ENCODE measurements at regions not wholly inside any gene's neighbourhood (a gene's known extent, or its start where the extent isn't known, plus 50 kb on each side); places are given as distances from the start of the nearest gene placed in this dataset.

DNA sequence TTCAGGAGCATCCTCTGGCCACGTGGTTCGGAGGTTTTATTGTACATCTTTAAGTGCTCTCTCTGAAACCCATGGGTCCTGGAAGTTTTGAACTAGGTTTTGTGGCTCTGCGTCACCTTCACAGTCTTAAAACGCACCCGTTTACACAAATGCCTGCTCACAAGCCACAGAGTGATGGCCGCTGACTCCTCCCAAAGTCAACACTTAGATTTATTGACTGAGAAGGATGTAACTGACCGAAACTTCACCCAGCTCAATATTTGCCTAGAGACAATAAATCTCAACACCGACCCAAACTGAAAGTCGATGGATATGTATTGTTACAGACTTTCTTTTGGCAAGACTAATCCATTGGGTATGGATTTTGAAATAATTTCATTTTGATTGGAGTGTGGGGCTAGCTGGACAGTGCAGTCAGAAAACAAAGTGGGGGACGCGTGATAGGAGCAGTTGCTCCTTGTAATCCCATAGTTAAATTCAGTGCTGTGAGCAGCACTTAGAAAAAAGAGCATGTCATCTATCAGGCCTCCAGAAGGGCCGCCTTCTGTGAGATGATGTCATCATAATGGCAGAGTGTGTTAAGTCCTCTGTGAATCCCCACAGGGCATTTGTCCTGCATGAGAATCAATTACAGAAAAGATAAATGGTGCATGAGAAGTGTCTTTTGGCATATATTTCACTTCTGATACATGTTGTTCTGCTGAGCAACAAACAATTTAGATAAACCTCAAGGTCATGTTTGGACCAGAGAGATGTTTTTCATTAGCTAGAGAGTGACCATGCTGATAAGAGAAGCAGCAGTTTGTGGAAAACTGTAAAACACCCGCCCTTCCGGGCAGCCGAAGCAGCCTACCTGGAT, 183.7 kb downstream of the INO80D start:
- Histone ChIP-seq H3K27me3 (ENCODE audit: control insufficient read depth, insufficient read depth, low read length) (no peaks in the 10 kb centered on the region), H3K9me3 (ENCODE audit: control insufficient read depth, insufficient read depth, low read length) (no peaks in the 10 kb centered on the region), H3K36me3 (ENCODE audit: control insufficient read depth, insufficient read depth, low read length) (no peaks in the 10 kb centered on the region), H3K27ac (ENCODE audit: low read depth, low read length) (no peak overlapping the region), H3K9ac (ENCODE audit: low read depth, low read length) (no peak overlapping the region), H3K4me1 (ENCODE audit: control insufficient read depth, insufficient read depth, low read length) (no peaks in the 10 kb centered on the region), H3K4me3 (ENCODE audit: low read depth, low read length) (no peak overlapping the region)

GRCh38 chr2:205901491-205901890, 184.5 kb downstream of the INO80D start:
- Histone ChIP-seq H3K36me3 (ENCODE audit: control insufficient read depth, insufficient read depth, low read length) (no peaks in the 10 kb centered on the region), H3K4me1 (ENCODE audit: control insufficient read depth, insufficient read depth, low read length) (no peaks in the 10 kb centered on the region), H3K9ac (ENCODE audit: low read depth, low read length) (no peak overlapping the region), H3K27ac (ENCODE audit: low read depth, low read length) (no peak overlapping the region), H3K27me3 (ENCODE audit: control insufficient read depth, insufficient read depth, low read length) (no peaks in the 10 kb centered on the region), H3K4me3 (ENCODE audit: low read depth, low read length) (no peak overlapping the region), H3K9me3 (ENCODE audit: control insufficient read depth, insufficient read depth, low read length) (no peaks in the 10 kb centered on the region)

GRCh38 chr2:205898744-205899143, 187.2 kb downstream of the INO80D start:
- Histone ChIP-seq H3K9me3 (ENCODE audit: control insufficient read depth, insufficient read depth, low read length) (no peaks in the 10 kb centered on the region), H3K4me3 (ENCODE audit: low read depth, low read length) (no peak overlapping the region), H3K27ac (ENCODE audit: low read depth, low read length) (no peak overlapping the region), H3K4me1 (ENCODE audit: control insufficient read depth, insufficient read depth, low read length) (no peaks in the 10 kb centered on the region), H3K9ac (ENCODE audit: low read depth, low read length) (no peak overlapping the region), H3K36me3 (ENCODE audit: control insufficient read depth, insufficient read depth, low read length) (no peaks in the 10 kb centered on the region), H3K27me3 (ENCODE audit: control insufficient read depth, insufficient read depth, low read length) (no peaks in the 10 kb centered on the region)

DNA sequence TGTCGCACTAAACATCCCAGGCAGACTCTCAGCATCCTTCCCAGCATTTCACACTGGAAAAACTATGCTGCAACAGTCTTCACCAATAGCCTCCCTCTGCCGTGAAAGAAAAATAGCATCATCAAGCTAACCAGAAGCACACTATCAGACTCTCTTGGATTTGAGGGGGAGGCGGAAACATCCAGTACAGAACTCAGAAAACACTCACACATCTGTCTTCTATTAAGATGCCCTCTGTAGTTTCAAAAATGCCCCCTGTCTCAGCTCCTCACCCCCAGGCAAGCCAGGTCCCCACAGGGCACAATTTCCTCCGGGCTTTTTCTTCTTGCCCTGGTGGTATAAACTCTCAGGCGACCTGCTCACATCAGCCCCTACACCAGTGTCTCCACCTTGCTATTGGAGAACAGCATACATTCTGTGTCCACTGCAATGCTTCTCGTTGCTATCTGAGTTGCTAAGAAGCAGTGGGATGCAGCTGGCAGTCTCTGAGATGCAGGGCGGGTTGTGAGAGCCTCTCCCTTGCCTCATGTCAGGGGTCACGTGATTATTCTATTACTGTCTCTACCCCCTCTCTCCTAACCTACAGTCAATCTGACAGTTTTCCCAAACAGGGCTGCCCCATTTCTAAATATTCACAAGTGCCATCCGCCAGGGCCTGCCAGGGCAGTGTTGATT, 189.9 kb downstream of the INO80D start:
- Histone ChIP-seq H3K4me1 (ENCODE audit: control insufficient read depth, insufficient read depth, low read length) (no peaks in the 10 kb centered on the region), H3K27ac (ENCODE audit: low read depth, low read length) (no peak overlapping the region), H3K9me3 (ENCODE audit: control insufficient read depth, insufficient read depth, low read length) (no peaks in the 10 kb centered on the region), H3K9ac (ENCODE audit: low read depth, low read length) (no peak overlapping the region), H3K27me3 (ENCODE audit: control insufficient read depth, insufficient read depth, low read length) (no peaks in the 10 kb centered on the region), H3K36me3 (ENCODE audit: control insufficient read depth, insufficient read depth, low read length) (no peaks in the 10 kb centered on the region), H3K4me3 (ENCODE audit: low read depth, low read length) (no peak overlapping the region)

DNA sequence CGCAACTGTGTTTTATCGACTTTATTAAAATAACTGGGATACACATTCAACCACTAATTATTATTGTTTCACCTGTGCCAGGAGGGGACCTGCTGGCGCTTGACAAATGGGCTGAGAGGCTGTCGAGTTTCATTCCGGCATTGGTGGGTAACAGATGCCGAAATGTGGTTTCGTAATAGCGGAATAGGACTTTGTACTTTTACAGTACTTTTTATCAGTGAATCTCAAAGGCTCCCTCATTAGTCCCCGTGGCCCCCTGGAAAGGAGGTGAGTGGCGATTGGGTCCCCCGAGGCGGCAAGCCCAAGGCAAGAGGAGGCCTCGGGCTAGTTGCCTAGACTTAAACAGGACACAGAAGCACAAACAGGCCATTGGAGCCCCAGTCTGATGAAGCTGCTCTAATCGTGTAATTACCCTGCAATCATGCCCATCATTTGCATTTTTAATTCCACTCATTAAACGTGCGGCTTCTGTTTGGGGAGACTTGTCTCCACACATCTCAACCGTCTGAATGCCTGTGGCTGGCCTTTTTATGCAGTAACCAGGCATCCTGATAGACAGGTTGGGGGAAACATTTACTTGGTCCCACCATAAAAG, 193.2 kb downstream of the INO80D start:
- Histone ChIP-seq H3K27me3 (ENCODE audit: control insufficient read depth, insufficient read depth, low read length) (no peaks in the 10 kb centered on the region), H3K4me3 (ENCODE audit: low read depth, low read length) (no peak overlapping the region), H3K27ac (ENCODE audit: low read depth, low read length) (no peak overlapping the region), H3K4me1 (ENCODE audit: control insufficient read depth, insufficient read depth, low read length) (no peaks in the 10 kb centered on the region), H3K9ac (ENCODE audit: low read depth, low read length) (no peak overlapping the region), H3K9me3 (ENCODE audit: control insufficient read depth, insufficient read depth, low read length) (no peaks in the 10 kb centered on the region), H3K36me3 (ENCODE audit: control insufficient read depth, insufficient read depth, low read length) (no peaks in the 10 kb centered on the region)

DNA sequence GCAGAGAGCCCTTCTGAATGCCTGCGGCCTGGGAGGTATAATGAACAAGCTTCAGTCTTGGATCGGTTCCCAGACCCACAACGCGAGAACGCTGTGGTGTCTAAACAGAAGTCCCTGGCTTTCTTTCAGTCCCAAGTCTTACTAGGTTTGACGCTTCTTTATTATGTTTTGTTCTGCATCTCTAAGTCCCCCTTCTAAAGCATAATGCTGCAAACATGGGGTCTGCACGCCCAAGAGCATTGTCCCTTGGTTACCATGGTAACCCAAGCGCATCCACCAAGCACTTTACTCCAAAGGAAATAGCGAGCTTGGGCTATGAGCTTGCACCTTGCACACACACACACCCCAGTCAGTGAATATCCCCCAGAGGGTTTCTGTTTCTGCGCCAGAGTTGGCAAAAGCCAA, 193.7 kb downstream of the INO80D start:
- H3K9ac ChIP-seq (ENCODE audit: low read depth, low read length), result no peak overlapping the region
- H3K4me3 ChIP-seq (ENCODE audit: low read depth, low read length), result no peak overlapping the region
- H3K27ac ChIP-seq (ENCODE audit: low read depth, low read length), result no peak overlapping the region

GRCh38 chr2:205889114-205889513, 196.9 kb downstream of the INO80D start:
- Histone ChIP-seq H3K4me1 (ENCODE audit: control insufficient read depth, insufficient read depth, low read length) (no peaks in the 10 kb centered on the region), H3K27ac (ENCODE audit: low read depth, low read length) (no peak overlapping the region), H3K36me3 (ENCODE audit: control insufficient read depth, insufficient read depth, low read length) (no peaks in the 10 kb centered on the region), H3K9ac (ENCODE audit: low read depth, low read length) (no peak overlapping the region), H3K27me3 (ENCODE audit: control insufficient read depth, insufficient read depth, low read length) (no peaks in the 10 kb centered on the region), H3K9me3 (ENCODE audit: control insufficient read depth, insufficient read depth, low read length) (no peaks in the 10 kb centered on the region), H3K4me3 (ENCODE audit: low read depth, low read length) (no peak overlapping the region)

More for the DNA sequence above, 193.7 kb downstream of the INO80D start:
- H3K27me3 ChIP-seq (ENCODE audit: control insufficient read depth, insufficient read depth, low read length), result no peaks in the 10 kb centered on the region
- no peaks in the 10 kb centered on the region for H3K36me3 ChIP-seq (ENCODE audit: control insufficient read depth, insufficient read depth, low read length)
- no peaks in the 10 kb centered on the region for H3K9me3 ChIP-seq (ENCODE audit: control insufficient read depth, insufficient read depth, low read length)
- H3K4me1 ChIP-seq (ENCODE audit: control insufficient read depth, insufficient read depth, low read length), result no peaks in the 10 kb centered on the region

GRCh38 chr2:205887637-205888036, 198.3 kb downstream of the INO80D start:
- Histone ChIP-seq H3K4me3 (ENCODE audit: low read depth, low read length) (no peak overlapping the region), H3K36me3 (ENCODE audit: control insufficient read depth, insufficient read depth, low read length) (no peaks in the 10 kb centered on the region), H3K4me1 (ENCODE audit: control insufficient read depth, insufficient read depth, low read length) (peaks cover 9% of the 10 kb centered on the region), H3K9me3 (ENCODE audit: control insufficient read depth, insufficient read depth, low read length) (no peaks in the 10 kb centered on the region), H3K9ac (ENCODE audit: low read depth, low read length) (no peak overlapping the region), H3K27ac (ENCODE audit: low read depth, low read length) (no peak overlapping the region), H3K27me3 (ENCODE audit: control insufficient read depth, insufficient read depth, low read length) (no peaks in the 10 kb centered on the region)

- H3K9ac ChIP-seq (ENCODE audit: low read depth, low read length), result no peak overlapping the region
- no peaks in the 10 kb centered on the region for H3K36me3 ChIP-seq (ENCODE audit: control insufficient read depth, insufficient read depth, low read length)
- H3K27me3 ChIP-seq (ENCODE audit: control insufficient read depth, insufficient read depth, low read length), result no peaks in the 10 kb centered on the region
- H3K9me3 ChIP-seq (ENCODE audit: control insufficient read depth, insufficient read depth, low read length), result no peaks in the 10 kb centered on the region
- peaks cover 11% of the 10 kb centered on the region for H3K4me1 ChIP-seq (ENCODE audit: control insufficient read depth, insufficient read depth, low read length)
- no peak overlapping the region for H3K27ac ChIP-seq (ENCODE audit: low read depth, low read length)
- no peak overlapping the region for H3K4me3 ChIP-seq (ENCODE audit: low read depth, low read length)
These were observed 200.4 kb downstream of the INO80D start for GRCh38 chr2:205885492-205886099.

- H3K36me3 ChIP-seq (ENCODE audit: control insufficient read depth, insufficient read depth, low read length), result no peaks in the 10 kb centered on the region
- H3K9me3 ChIP-seq (ENCODE audit: control insufficient read depth, insufficient read depth, low read length), result no peaks in the 10 kb centered on the region
- H3K4me1 ChIP-seq (ENCODE audit: control insufficient read depth, insufficient read depth, low read length), result peaks cover 11% of the 10 kb centered on the region
- H3K9ac ChIP-seq (ENCODE audit: low read depth, low read length), result no peak overlapping the region
- no peak overlapping the region for H3K27ac ChIP-seq (ENCODE audit: low read depth, low read length)
- no peak overlapping the region for H3K4me3 ChIP-seq (ENCODE audit: low read depth, low read length)
- no peaks in the 10 kb centered on the region for H3K27me3 ChIP-seq (ENCODE audit: control insufficient read depth, insufficient read depth, low read length)
These were observed 201.7 kb downstream of the NRP2 start for GRCh38 chr2:205883965-205884364.
